GM12878 (cell line): ENCODE measurements at regions not wholly inside any gene's neighbourhood (a gene's known extent, or its start where the extent isn't known, plus 50 kb on each side); places are given as distances from the start of the nearest gene placed in this dataset.

ENCODE experiments used
- CBX5 ChIP-seq: sonication (generic); IDR thresholded peaks from 2 replicates; pipeline ENCODE4 v1.6.1; 2016; ENCODE audit warnings: low read depth, moderate library complexity, mild to moderate bottlenecking, inconsistent platforms
- EP300 ChIP-seq, 2 experiments: fragments of 150-350 bp in 1 of 2; IDR thresholded peaks; 2 replicates each; pipeline ENCODE4 v1.6.1; 2011 to 2012; ENCODE audit warnings: low read depth in 2 of 2, low read length in 2 of 2, borderline replicate concordance in 1 of 2, improper control_type of control experiment in 1 of 2, inconsistent platforms in 1 of 2; ENCODE audit not compliant: control insufficient read depth in 1 of 2
- FOXM1 ChIP-seq: IDR thresholded peaks from 2 replicates; pipeline ENCODE4 v1.6.1; 2012; ENCODE audit warnings: low read depth, mild to moderate bottlenecking, inconsistent platforms, low read length, moderate library complexity
- HCFC1 ChIP-seq: fragments of 150-350 bp; IDR thresholded peaks from 2 replicates; pipeline ENCODE4 v1.6.1; 2014; ENCODE audit warnings: low read length
- KLF5 ChIP-seq: fragments of 450-650 bp; IDR thresholded peaks from 2 replicates; pipeline ENCODE4 v1.6.1; 2014; ENCODE audit warnings: mild to moderate bottlenecking; ENCODE audit not compliant: partially characterized antibody
- MYC ChIP-seq: IDR thresholded peaks from 2 replicates; pipeline ENCODE4 v1.6.1; 2011; ENCODE audit warnings: mild to moderate bottlenecking, low read length, moderate library complexity, inconsistent platforms; ENCODE audit not compliant: insufficient read depth, insufficient replicate concordance, insufficient read length, severe bottlenecking
- RCOR1 ChIP-seq: conservative IDR thresholded peaks from 2 replicates; pipeline ENCODE4 v1.6.1; 2012; ENCODE audit warnings: low read depth, low read length, improper control_type of control experiment
- RELA ChIP-seq: fragments of 450-650 bp; IDR thresholded peaks from 2 replicates; pipeline ENCODE4 v1.8.0; 2014; ENCODE audit warnings: borderline replicate concordance; ENCODE audit not compliant: partially characterized antibody
- RFX5 ChIP-seq: IDR thresholded peaks from 2 replicates; pipeline ENCODE4 v1.6.1; 2011; ENCODE audit warnings: low read depth, low read length, improper control_type of control experiment
- USF1 ChIP-seq: IDR thresholded peaks from 2 replicates; pipeline ENCODE4 v1.6.1; 2011; ENCODE audit warnings: borderline replicate concordance, low read depth, mild to moderate bottlenecking, moderate library complexity, mixed read lengths, low read length; ENCODE audit not compliant: insufficient read depth; ENCODE audit errors: extremely low read length
- TF ChIP-seq, protein P1 (sequence below), 3 experiments: IDR thresholded peaks in 2 of 3; conservative IDR thresholded peaks in 1 of 3; 2 replicates each; pipeline ENCODE4 v1.5.1; 2011; ENCODE audit warnings: low read depth in 3 of 3, low read length in 3 of 3, mild to moderate bottlenecking in 3 of 3, control low read depth in 2 of 3, moderate library complexity in 2 of 3, inconsistent platforms in 1 of 3, mixed read lengths in 1 of 3; ENCODE audit not compliant: control insufficient read depth in 2 of 3, insufficient read depth in 1 of 3; ENCODE audit errors: extremely low read depth in 1 of 3

GRCh38 chr20:59463541-59463940 lies 140.8 kb upstream of the PHACTR3 start:
- TF ChIP-seq RFX5 (no peak), EP300 (IDR thresholded peaks at IDR 0.05; ENCODE audit: borderline replicate concordance in 1 of 2, control insufficient read depth in 1 of 2, low read depth in 2 of 2, low read length in 2 of 2) (no peak), HCFC1 (no peak), RELA (no peak), KLF5 (no peak), RCOR1 (no peak), USF1 (no peak), FOXM1 (no peak), CBX5 (no peak), MYC (no peak)
- TF ChIP-seq, protein P1, sequence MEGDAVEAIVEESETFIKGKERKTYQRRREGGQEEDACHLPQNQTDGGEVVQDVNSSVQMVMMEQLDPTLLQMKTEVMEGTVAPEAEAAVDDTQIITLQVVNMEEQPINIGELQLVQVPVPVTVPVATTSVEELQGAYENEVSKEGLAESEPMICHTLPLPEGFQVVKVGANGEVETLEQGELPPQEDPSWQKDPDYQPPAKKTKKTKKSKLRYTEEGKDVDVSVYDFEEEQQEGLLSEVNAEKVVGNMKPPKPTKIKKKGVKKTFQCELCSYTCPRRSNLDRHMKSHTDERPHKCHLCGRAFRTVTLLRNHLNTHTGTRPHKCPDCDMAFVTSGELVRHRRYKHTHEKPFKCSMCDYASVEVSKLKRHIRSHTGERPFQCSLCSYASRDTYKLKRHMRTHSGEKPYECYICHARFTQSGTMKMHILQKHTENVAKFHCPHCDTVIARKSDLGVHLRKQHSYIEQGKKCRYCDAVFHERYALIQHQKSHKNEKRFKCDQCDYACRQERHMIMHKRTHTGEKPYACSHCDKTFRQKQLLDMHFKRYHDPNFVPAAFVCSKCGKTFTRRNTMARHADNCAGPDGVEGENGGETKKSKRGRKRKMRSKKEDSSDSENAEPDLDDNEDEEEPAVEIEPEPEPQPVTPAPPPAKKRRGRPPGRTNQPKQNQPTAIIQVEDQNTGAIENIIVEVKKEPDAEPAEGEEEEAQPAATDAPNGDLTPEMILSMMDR (IDR thresholded peaks at IDR 0.05 in 2 of 3, conservative IDR thresholded peaks at IDR 0.05 in 1 of 3; ENCODE audit: control insufficient read depth in 2 of 3, extremely low read depth in 1 of 3, insufficient read depth in 1 of 3, low read depth in 3 of 3, low read length in 3 of 3): no peak
